ENCODE measurements at regions not wholly inside any gene's neighbourhood (a gene's known extent, or its start where the extent isn't known, plus 50 kb on each side); places are given as distances from the start of the nearest gene placed in this dataset.

- no peak overlapping the region for H2AK9ac ChIP-seq (replicated peaks; ENCODE audit: low read depth, low read length, poor library complexity)
- no peak for TF ChIP-seq MAFK (IDR thresholded peaks at IDR 0.05; ENCODE audit: low read depth, low read length)
- TF ChIP-seq RAD21 (IDR thresholded peaks at IDR 0.05; ENCODE audit: low read length): no peak
- no peak for TF ChIP-seq MXI1 (IDR thresholded peaks at IDR 0.05; ENCODE audit: borderline replicate concordance, low read depth, low read length)
- TF ChIP-seq POLR2A (IDR thresholded peaks at IDR 0.05; ENCODE audit: low read depth, low read length): no peak
- no peak for TF ChIP-seq RCOR1 (IDR thresholded peaks at IDR 0.05; ENCODE audit: insufficient replicate concordance, low read length)
- TF ChIP-seq MAZ (IDR thresholded peaks at IDR 0.05; ENCODE audit: borderline replicate concordance, low read depth, low read length): no peak
- no peak for TF ChIP-seq CHD1 (IDR thresholded peaks at IDR 0.05; ENCODE audit: low read depth, low read length)
- no peak for TF ChIP-seq CEBPB (IDR thresholded peaks at IDR 0.05; ENCODE audit: low read depth, low read length)
- TF ChIP-seq CTCF (conservative IDR thresholded peaks at IDR 0.05; ENCODE audit: low read depth, low read length): no peak
- no peak for TF ChIP-seq RFX5 (IDR thresholded peaks at IDR 0.05; ENCODE audit: low read depth, low read length)
- no peak for TF ChIP-seq USF2 (IDR thresholded peaks at IDR 0.05; ENCODE audit: low read depth, low read length)
- no peak for TF ChIP-seq FOS (IDR thresholded peaks at IDR 0.05; ENCODE audit: low read depth, low read length)
- no peak for TF ChIP-seq SMC3 (IDR thresholded peaks at IDR 0.05; ENCODE audit: low read depth, low read length)
- no peak for TF ChIP-seq BHLHE40 (IDR thresholded peaks at IDR 0.05; ENCODE audit: low read depth, low read length)
- no peak for TF ChIP-seq ELK1 (IDR thresholded peaks at IDR 0.05; ENCODE audit: borderline replicate concordance, low read depth, low read length)
- no peak overlapping the region for H3K4me2 ChIP-seq (ENCODE audit: low read depth, low read length)
- H3K9me3 ChIP-seq (ENCODE audit: control insufficient read depth, insufficient read depth, low read length): no peaks in the 10 kb centered on the region
- no peak overlapping the region for H4K8ac ChIP-seq (ENCODE audit: low read depth in 2 of 2, low read length in 2 of 2)
- H3K18ac ChIP-seq (ENCODE audit: low read depth, low read length): no peak overlapping the region
- no peak overlapping the region for H2BK15ac ChIP-seq (ENCODE audit: low read depth, low read length)
- H3K9me1 ChIP-seq (ENCODE audit: insufficient read depth, low read length): no peaks in the 10 kb centered on the region
- CTCF ChIA-PET: no interaction called here
- no peaks in the 10 kb centered on the region; the same call in 1 of the 2 replicates for H3K27me3 ChIP-seq (ENCODE audit: control insufficient read depth, insufficient read depth, low read length)
- DNase-seq: no peak
- H3K36me3 ChIP-seq (ENCODE audit: control insufficient read depth, insufficient read depth, low read length): no peaks in the 10 kb centered on the region
- H2AFZ ChIP-seq (replicated peaks; ENCODE audit: low read length, poor library complexity): no peak overlapping the region
- H3K23ac ChIP-seq (ENCODE audit: low read depth, low read length): no peak overlapping the region
- dilution Hi-C loops (cut with HindIII; ENCODE audit: low sequenced_read_pairs, unreplicated experiment): no loop called here
- no peak overlapping the region for H3K4ac ChIP-seq (ENCODE audit: low read depth, low read length)
- H4K5ac ChIP-seq (ENCODE audit: low read depth, low read length): no peak overlapping the region
- H2AK5ac ChIP-seq (ENCODE audit: low read depth, low read length): no peak overlapping the region
- POLR2A ChIA-PET (ENCODE audit: unreplicated experiment): no interaction called here
- no peak overlapping the region for H2BK20ac ChIP-seq (ENCODE audit: low read depth, low read length)
- no peak overlapping the region for H4K91ac ChIP-seq (ENCODE audit: insufficient read depth, low read depth, low read length)
- H3K4me3 ChIP-seq (ENCODE audit: insufficient read depth, low read depth, low read length): no peak overlapping the region
- no peak overlapping the region for H2BK5ac ChIP-seq (ENCODE audit: low read depth, low read length, poor library complexity, severe bottlenecking)
- no peaks in the 10 kb centered on the region for H3K4me1 ChIP-seq (ENCODE audit: control insufficient read depth, insufficient read depth, low read length)
- intact Hi-C loops (cut with micrococcal nuclease): no loop called here
- H3K56ac ChIP-seq (ENCODE audit: extremely low read depth, insufficient read depth, low read length): no peak overlapping the region
- in situ Hi-C loops (cut with MboI; ENCODE audit: low sequenced_read_pairs): no loop called here
- H3K79me1 ChIP-seq (ENCODE audit: low read depth in 1 of 2, low read length in 2 of 2): no peaks in the 10 kb centered on the region
- H3K9ac ChIP-seq (ENCODE audit: low read depth, low read length): no peak overlapping the region
- 0% methylated on average over 2 of the region's 10 CpGs; no CpG with 5 or more reads in 1 of the 2 experiments for WGBS, 2 experiments (ENCODE audit: extremely low coverage in 2 of 2, insufficient read length in 1 of 2)
- H3K27ac ChIP-seq (ENCODE audit: insufficient read depth, low read length): no peak overlapping the region
- ATAC-seq (ENCODE audit: low read depth): no peak
- H2BK120ac ChIP-seq (ENCODE audit: low read depth, low read length): no peak overlapping the region
- no TSS peak for BruUV-seq (replicated peaks)
- H4K20me1 ChIP-seq (ENCODE audit: insufficient read depth, low read length): no peaks in the 10 kb centered on the region
- H3K14ac ChIP-seq (replicated peaks; ENCODE audit: low read depth, low read length): no peak overlapping the region
Measured at GRCh38 chr15:99916668-99917223, 183.5 kb upstream of the LYSMD4 start.
